K562 (cell line): ENCODE measurements at regions not wholly inside any gene's neighbourhood (a gene's known extent, or its start where the extent isn't known, plus 50 kb on each side); places are given as distances from the start of the nearest gene placed in this dataset.

Experiments
- ATAC-seq: fragments of 200-7000 bp; cut with Tn5 transposase; 3 replicates; pipeline ENCODE4 v1.9.1; 2020; ENCODE audit warnings: moderate library complexity
- BruUV-seq: library from RNA; stranded (reverse); fragments of 400-500 nt; replicated peaks from 2 replicates; lab custom pipeline; 2021; lab: Mats Ljungman, UMichigan
- CTCF ChIA-PET: fragments of 300-600 bp; formaldehyde crosslinking; extraction: SDS; loops from one replicate; lab custom pipeline; 2021; ENCODE audit warnings: low intra/inter-chr PET ratio; lab: Yijun Ruan, JAX
- POLR2A ChIA-PET: fragments of 300-600, 350-650 bp; sonication (Branson Sonifier 250); formaldehyde crosslinking; extraction: SDS; loops from one replicate; lab custom pipeline; 2021; ENCODE audit warnings: antibody characterized with exemption, inconsistent platforms; lab: Yijun Ruan, JAX
- DNase-seq, 4 experiments: peaks; one replicate each; pipeline versions ENCODE4 v3.0.0 to v3.0.0-alpha.2; 2011 to 2018; ENCODE audit warnings: low spot score in 3 of 4, mixed read lengths in 3 of 4; ENCODE audit errors: extremely low read depth in 1 of 4
- FAIRE-seq: peaks from 2 replicates; lab custom pipeline; 2011; peaks lifted over from hg19 to GRCh38; lab: Jason Lieb, UNC
- H2AFZ ChIP-seq: 2 replicates; pipeline ENCODE4 v1.6.0; 2011; ENCODE audit warnings: low read depth, low read length, control low read depth, inconsistent platforms
- H3K27ac ChIP-seq: fragments of 200-600 bp; 3 replicates; pipeline ENCODE4 v1.8.0; 2011; ENCODE audit warnings: low read depth, mild to moderate bottlenecking, control low read depth, inconsistent platforms, low read length, moderate library complexity, mixed read lengths; ENCODE audit errors: extremely low read depth
- H3K27me3 ChIP-seq, 2 experiments: fragments of 300-600 bp in 1 of 2; 2 replicates in 1 of 2; 3 replicates in 1 of 2; pipeline versions ENCODE4 v1.6.0 to v1.8.0; 2011; ENCODE audit warnings: inconsistent platforms in 2 of 2, low read length in 2 of 2, mild to moderate bottlenecking in 1 of 2, mixed read lengths in 1 of 2, moderate library complexity in 1 of 2; ENCODE audit not compliant: control insufficient read depth in 2 of 2, insufficient read depth in 2 of 2
- H3K36me3 ChIP-seq: fragments of 300-600 bp; 3 replicates; pipeline ENCODE4 v1.8.0; 2011; ENCODE audit warnings: mild to moderate bottlenecking, low read length, inconsistent platforms; ENCODE audit not compliant: control insufficient read depth, insufficient read depth
- H3K4me1 ChIP-seq, 2 experiments: fragments of 200-600 bp in 1 of 2; replicated peaks in 1 of 2; 2 replicates in 1 of 2; 3 replicates in 1 of 2; pipeline versions ENCODE4 v1.5.1 to v1.8.0; 2011; ENCODE audit warnings: inconsistent platforms in 2 of 2, low read length in 2 of 2, mild to moderate bottlenecking in 1 of 2, mixed read lengths in 1 of 2, moderate library complexity in 1 of 2; ENCODE audit not compliant: control insufficient read depth in 2 of 2, insufficient read depth in 2 of 2
- H3K4me2 ChIP-seq: 2 replicates; pipeline ENCODE4 v1.6.1; 2011; ENCODE audit warnings: low read length, control low read depth, inconsistent platforms, mixed read lengths; ENCODE audit not compliant: insufficient read depth
- H3K4me3 ChIP-seq: fragments of 200-600 bp; sonication (generic), shearing (Covaris generic); 2 replicates; pipeline ENCODE4 v1.5.1; 2016; ENCODE audit warnings: control low read depth, inconsistent platforms
- H3K79me2 ChIP-seq: fragments of 200-600 bp; 3 replicates; pipeline ENCODE4 v1.8.0; 2011; ENCODE audit warnings: low read length, inconsistent platforms; ENCODE audit not compliant: control insufficient read depth, insufficient read depth
- H3K9ac ChIP-seq, 2 experiments: 2 replicates each; pipeline versions ENCODE4 v1.6.0 to v1.6.1; 2011; ENCODE audit warnings: low read depth in 2 of 2, low read length in 2 of 2, control low read depth in 1 of 2, inconsistent platforms in 1 of 2, mild to moderate bottlenecking in 1 of 2, mixed read lengths in 1 of 2; ENCODE audit not compliant: insufficient read depth in 1 of 2
- H3K9me1 ChIP-seq: one replicate; pipeline ENCODE4 v1.6.0; 2011; ENCODE audit warnings: inconsistent platforms, mild to moderate bottlenecking, low read length, moderate library complexity; ENCODE audit not compliant: control insufficient read depth, insufficient read depth
- H3K9me3 ChIP-seq: replicated peaks from 2 replicates; pipeline ENCODE4 v1.5.1; 2011; ENCODE audit warnings: low read depth, low read length, inconsistent platforms; ENCODE audit not compliant: control insufficient read depth, insufficient read depth
- H4K20me1 ChIP-seq: replicated peaks from 2 replicates; pipeline ENCODE4 v1.6.1; 2011; ENCODE audit warnings: low read length, inconsistent platforms, mixed read lengths; ENCODE audit not compliant: control insufficient read depth, insufficient read depth
- CBX8 ChIP-seq: fragments of 200-600 bp; sonication (generic); IDR thresholded peaks from 2 replicates; pipeline ENCODE4 v1.6.1; 2012; ENCODE audit warnings: borderline replicate concordance, mixed run types, low read depth, mild to moderate bottlenecking, moderate library complexity, mixed read lengths, low read length, control low read depth, inconsistent platforms; ENCODE audit not compliant: poor library complexity, severe bottlenecking; ENCODE audit errors: extremely low read depth
- ESRRB ChIP-seq: fragments of 250-450 bp; sonication (Bioruptor Pico); IDR thresholded peaks from 2 replicates; pipeline ENCODE4 v1.5.0; 2020; ENCODE audit warnings: mild to moderate bottlenecking, moderate library complexity, borderline replicate concordance
- ILK ChIP-seq: fragments of 450-650 bp; IDR thresholded peaks from 2 replicates; pipeline ENCODE4 v1.6.1; 2016; ENCODE audit warnings: missing genetic modification characterization, low read depth, mild to moderate bottlenecking, missing compliant biosample characterization, moderate library complexity, borderline replicate concordance
- MCM3 ChIP-seq: fragments of 450-650 bp; IDR thresholded peaks from 2 replicates; pipeline ENCODE4 v1.6.1; 2016
- PTTG1 ChIP-seq: fragments of 450-650 bp; IDR thresholded peaks from 2 replicates; pipeline ENCODE4 v1.6.1; 2016; ENCODE audit warnings: low read depth, mild to moderate bottlenecking, missing genetic modification characterization, missing compliant biosample characterization
- RBM14 ChIP-seq: fragments of 200-400 bp; formaldehyde crosslinking; IDR thresholded peaks from 2 replicates; pipeline ENCODE4 v1.6.1; 2018; ENCODE audit warnings: low read depth, mild to moderate bottlenecking, low read length, moderate library complexity, borderline replicate concordance; ENCODE audit not compliant: insufficient read depth
- ZBTB17 ChIP-seq: fragments of 450-650 bp; formaldehyde crosslinking; IDR thresholded peaks from 2 replicates; pipeline ENCODE4 v1.4.0; 2020; ENCODE audit warnings: mild to moderate bottlenecking
- ZNF253 ChIP-seq: fragments of 250-450 bp; sonication (Bioruptor Pico); conservative IDR thresholded peaks from 2 replicates; pipeline ENCODE4 v1.6.1; 2021; ENCODE audit warnings: mild to moderate bottlenecking
- ZNF586 ChIP-seq: fragments of 450-650 bp; formaldehyde crosslinking; conservative IDR thresholded peaks from 2 replicates; pipeline ENCODE4 v1.4.0; 2020; ENCODE audit warnings: mild to moderate bottlenecking, moderate library complexity
- ZNF589 ChIP-seq: fragments of 200-800 bp; sonication (Bioruptor generic); IDR thresholded peaks from 2 replicates; pipeline ENCODE4 v1.6.1; 2016; ENCODE audit warnings: low read depth, missing genetic modification characterization, missing compliant biosample characterization
- WGBS: fragments of 100-300 bp; shearing (Covaris generic); methylation state at CpG from one replicate; pipeline ENCODE4 v1.1.6; 2016; ENCODE audit warnings: low coverage, mixed read lengths; ENCODE audit not compliant: insufficient coverage; ENCODE audit errors: missing lambda C conversion rate; 5-methylcytosine and 5-hydroxymethylcytosine counted together
- in situ Hi-C: fragments of 300-500 bp; cut with MboI; formaldehyde crosslinking; loops from 4 replicates; pipeline ENCODE4 v1.15.0; 2018; ENCODE audit warnings: inconsistent platforms, mixed read lengths
- intact Hi-C: fragments of 100-400 bp; cut with micrococcal nuclease; formaldehyde crosslinking; loops from 2 replicates; pipeline ENCODE4 v1.14.2; 2022
- TF ChIP-seq, protein P1 (sequence below): sonication (generic); formaldehyde crosslinking; IDR thresholded peaks from 2 replicates; pipeline ENCODE4 v1.8.0; 2022; ENCODE audit warnings: mild to moderate bottlenecking, missing genetic modification reagents
- TF ChIP-seq, protein P2 (sequence below): fragments of 250-450 bp; sonication (Bioruptor Pico); IDR thresholded peaks from 2 replicates; pipeline ENCODE4 v1.8.0; 2021; ENCODE audit warnings: moderate library complexity, mild to moderate bottlenecking, inconsistent platforms
- TF ChIP-seq, protein P3 (sequence below): fragments of 450-650 bp; conservative IDR thresholded peaks from 2 replicates; pipeline ENCODE4 v1.6.1; 2016; ENCODE audit warnings: missing genetic modification characterization, low read depth, mild to moderate bottlenecking, missing compliant biosample characterization, moderate library complexity
- TF ChIP-seq, protein P4 (sequence below): fragments of 250-450 bp; sonication (Bioruptor Pico); IDR thresholded peaks from 2 replicates; pipeline ENCODE4 v1.5.0; 2021

DNA sequence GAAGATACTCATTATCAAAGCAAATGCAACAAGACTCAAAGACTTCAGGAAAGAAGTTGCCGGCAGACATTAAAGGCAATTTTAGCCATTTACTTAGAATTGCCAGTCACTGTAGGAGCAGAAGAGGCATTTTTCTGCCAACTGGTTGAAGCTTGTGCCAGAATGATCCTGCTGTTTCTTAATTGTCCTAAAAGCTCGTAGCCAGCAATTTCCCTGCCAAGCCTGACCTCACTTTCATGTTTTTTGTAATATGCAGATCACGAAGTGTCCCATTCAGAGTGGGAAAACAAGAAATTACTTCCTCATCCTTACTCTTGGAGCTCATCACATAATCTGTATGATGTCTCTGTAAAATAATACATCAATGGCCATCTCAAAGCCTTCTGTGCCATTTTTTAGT, 130.9 kb upstream of the ANKRD1 start:
- H3K79me2 ChIP-seq, result no peaks in the 10 kb centered on the region
- in situ Hi-C loops, result no loop called here
- H3K9me3 ChIP-seq, result no peaks in the 10 kb centered on the region
- ATAC-seq (no peak), FAIRE-seq (no peak), DNase-seq (no peak)
- BruUV-seq, result no TSS peak
- H3K4me1 ChIP-seq, result no peaks in the 10 kb centered on the region; a peak in 3 of 5 replicates
- H3K27me3 ChIP-seq, result no peaks in the 10 kb centered on the region; a peak in 3 of 5 replicates
- H3K9me1 ChIP-seq, result no peaks in the 10 kb centered on the region
- CTCF ChIA-PET, result no interaction called here
- no peak overlapping the region for H3K27ac ChIP-seq
- no peak overlapping the region for H3K4me3 ChIP-seq
- intact Hi-C loops, result no loop called here
- H3K4me2 ChIP-seq, result no peak overlapping the region
- POLR2A ChIA-PET, result no interaction called here
- no peak overlapping the region for H3K9ac ChIP-seq
- 8% methylated on average over 3 of the region's 3 CpGs for WGBS
- no peak overlapping the region for H2AFZ ChIP-seq
- H3K36me3 ChIP-seq, result no peaks in the 10 kb centered on the region
- H4K20me1 ChIP-seq, result no peaks in the 10 kb centered on the region
- TF ChIP-seq ILK (tag) (no peak), CBX8 (no peak), ZNF253 (CRISPR knock-in tag) (no peak), ZNF589 (CRISPR knock-in tag) (no peak), RBM14 (no peak), ZBTB17 (CRISPR knock-in tag) (no peak), ESRRB (CRISPR knock-in tag) (no peak), MCM3 (no peak), ZNF586 (CRISPR knock-in tag) (no peak), PTTG1 (no peak)
- TF ChIP-seq, protein P1, sequence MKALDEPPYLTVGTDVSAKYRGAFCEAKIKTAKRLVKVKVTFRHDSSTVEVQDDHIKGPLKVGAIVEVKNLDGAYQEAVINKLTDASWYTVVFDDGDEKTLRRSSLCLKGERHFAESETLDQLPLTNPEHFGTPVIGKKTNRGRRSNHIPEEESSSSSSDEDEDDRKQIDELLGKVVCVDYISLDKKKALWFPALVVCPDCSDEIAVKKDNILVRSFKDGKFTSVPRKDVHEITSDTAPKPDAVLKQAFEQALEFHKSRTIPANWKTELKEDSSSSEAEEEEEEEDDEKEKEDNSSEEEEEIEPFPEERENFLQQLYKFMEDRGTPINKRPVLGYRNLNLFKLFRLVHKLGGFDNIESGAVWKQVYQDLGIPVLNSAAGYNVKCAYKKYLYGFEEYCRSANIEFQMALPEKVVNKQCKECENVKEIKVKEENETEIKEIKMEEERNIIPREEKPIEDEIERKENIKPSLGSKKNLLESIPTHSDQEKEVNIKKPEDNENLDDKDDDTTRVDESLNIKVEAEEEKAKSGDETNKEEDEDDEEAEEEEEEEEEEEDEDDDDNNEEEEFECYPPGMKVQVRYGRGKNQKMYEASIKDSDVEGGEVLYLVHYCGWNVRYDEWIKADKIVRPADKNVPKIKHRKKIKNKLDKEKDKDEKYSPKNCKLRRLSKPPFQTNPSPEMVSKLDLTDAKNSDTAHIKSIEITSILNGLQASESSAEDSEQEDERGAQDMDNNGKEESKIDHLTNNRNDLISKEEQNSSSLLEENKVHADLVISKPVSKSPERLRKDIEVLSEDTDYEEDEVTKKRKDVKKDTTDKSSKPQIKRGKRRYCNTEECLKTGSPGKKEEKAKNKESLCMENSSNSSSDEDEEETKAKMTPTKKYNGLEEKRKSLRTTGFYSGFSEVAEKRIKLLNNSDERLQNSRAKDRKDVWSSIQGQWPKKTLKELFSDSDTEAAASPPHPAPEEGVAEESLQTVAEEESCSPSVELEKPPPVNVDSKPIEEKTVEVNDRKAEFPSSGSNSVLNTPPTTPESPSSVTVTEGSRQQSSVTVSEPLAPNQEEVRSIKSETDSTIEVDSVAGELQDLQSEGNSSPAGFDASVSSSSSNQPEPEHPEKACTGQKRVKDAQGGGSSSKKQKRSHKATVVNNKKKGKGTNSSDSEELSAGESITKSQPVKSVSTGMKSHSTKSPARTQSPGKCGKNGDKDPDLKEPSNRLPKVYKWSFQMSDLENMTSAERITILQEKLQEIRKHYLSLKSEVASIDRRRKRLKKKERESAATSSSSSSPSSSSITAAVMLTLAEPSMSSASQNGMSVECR (CRISPR knock-in tag), result no peak
- TF ChIP-seq, protein P2, sequence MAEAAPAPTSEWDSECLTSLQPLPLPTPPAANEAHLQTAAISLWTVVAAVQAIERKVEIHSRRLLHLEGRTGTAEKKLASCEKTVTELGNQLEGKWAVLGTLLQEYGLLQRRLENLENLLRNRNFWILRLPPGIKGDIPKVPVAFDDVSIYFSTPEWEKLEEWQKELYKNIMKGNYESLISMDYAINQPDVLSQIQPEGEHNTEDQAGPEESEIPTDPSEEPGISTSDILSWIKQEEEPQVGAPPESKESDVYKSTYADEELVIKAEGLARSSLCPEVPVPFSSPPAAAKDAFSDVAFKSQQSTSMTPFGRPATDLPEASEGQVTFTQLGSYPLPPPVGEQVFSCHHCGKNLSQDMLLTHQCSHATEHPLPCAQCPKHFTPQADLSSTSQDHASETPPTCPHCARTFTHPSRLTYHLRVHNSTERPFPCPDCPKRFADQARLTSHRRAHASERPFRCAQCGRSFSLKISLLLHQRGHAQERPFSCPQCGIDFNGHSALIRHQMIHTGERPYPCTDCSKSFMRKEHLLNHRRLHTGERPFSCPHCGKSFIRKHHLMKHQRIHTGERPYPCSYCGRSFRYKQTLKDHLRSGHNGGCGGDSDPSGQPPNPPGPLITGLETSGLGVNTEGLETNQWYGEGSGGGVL (CRISPR knock-in tag), result no peak
- TF ChIP-seq, protein P3, sequence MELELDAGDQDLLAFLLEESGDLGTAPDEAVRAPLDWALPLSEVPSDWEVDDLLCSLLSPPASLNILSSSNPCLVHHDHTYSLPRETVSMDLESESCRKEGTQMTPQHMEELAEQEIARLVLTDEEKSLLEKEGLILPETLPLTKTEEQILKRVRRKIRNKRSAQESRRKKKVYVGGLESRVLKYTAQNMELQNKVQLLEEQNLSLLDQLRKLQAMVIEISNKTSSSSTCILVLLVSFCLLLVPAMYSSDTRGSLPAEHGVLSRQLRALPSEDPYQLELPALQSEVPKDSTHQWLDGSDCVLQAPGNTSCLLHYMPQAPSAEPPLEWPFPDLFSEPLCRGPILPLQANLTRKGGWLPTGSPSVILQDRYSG (tag), result no peak
- TF ChIP-seq, protein P4, sequence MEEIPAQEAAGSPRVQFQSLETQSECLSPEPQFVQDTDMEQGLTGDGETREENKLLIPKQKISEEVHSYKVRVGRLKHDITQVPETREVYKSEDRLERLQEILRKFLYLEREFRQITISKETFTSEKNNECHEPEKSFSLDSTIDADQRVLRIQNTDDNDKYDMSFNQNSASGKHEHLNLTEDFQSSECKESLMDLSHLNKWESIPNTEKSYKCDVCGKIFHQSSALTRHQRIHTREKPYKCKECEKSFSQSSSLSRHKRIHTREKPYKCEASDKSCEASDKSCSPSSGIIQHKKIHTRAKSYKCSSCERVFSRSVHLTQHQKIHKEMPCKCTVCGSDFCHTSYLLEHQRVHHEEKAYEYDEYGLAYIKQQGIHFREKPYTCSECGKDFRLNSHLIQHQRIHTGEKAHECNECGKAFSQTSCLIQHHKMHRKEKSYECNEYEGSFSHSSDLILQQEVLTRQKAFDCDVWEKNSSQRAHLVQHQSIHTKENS (CRISPR knock-in tag), result no peak
